NCI-H1092 (cell line): ENCODE measurements at regions not wholly inside any gene's neighbourhood (a gene's known extent, or its start where the extent isn't known, plus 50 kb on each side); places are given as distances from the start of the nearest gene placed in this dataset.

Experiments used
- DNase-seq: peaks from one replicate; lab custom pipeline; 2025; lab: John Stamatoyannopoulos, UW

DNA sequence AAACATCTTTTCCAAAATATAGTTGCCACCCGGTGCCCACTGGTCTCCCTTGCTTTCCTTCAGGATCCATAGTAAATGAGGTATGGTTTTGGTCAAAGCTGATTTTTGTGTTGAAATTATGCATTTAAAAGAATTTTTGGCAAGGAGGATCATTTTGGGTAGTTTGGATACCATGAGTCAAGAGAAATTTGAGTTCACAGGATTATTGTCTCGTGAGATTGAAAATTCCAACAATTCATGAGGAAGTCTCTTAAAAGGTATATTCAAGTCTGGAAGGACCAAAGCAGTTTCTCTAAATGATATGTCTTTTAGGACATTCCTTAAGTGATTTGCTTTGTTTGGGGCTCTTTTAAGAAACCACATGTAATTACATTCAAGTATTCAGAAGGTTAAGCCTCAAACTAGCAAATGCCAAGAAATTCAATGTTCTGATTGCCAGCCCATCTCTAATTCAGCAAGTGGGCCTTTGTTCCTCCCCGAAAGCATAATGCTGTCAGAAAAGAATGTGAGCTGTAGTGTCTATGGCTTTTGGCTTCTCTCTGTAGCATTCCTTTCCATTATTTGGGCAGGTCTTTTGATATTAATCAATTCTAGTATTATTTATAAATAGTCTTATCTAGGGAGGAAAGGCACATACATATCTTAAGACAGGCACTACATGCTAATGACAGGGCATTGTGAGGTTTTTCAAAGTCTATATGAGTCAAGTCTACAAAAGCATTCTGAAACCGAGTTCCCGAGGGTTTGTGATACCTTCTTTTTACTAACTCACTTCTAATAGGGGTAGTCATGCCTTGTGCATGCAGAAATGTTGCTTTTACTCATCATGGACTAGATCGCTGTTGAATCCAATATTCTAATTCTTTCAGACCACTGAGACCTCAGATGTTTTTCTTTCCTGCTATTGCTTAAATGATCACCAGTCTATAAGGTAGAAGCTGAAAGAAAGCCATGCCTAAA lies 453.9 kb downstream of the ENC1 start:
- DNase-seq: no peak

- no peak for DNase-seq
These were observed 454.9 kb downstream of the ENC1 start for GRCh38 chr5:74185599-74185998.

GRCh38 chr5:74184649-74185048 lies 455.9 kb downstream of the ENC1 start:
- no peak for DNase-seq

GRCh38 chr5:74183041-74183440 lies 457.5 kb downstream of the ENC1 start:
- DNase-seq: no peak

DNA sequence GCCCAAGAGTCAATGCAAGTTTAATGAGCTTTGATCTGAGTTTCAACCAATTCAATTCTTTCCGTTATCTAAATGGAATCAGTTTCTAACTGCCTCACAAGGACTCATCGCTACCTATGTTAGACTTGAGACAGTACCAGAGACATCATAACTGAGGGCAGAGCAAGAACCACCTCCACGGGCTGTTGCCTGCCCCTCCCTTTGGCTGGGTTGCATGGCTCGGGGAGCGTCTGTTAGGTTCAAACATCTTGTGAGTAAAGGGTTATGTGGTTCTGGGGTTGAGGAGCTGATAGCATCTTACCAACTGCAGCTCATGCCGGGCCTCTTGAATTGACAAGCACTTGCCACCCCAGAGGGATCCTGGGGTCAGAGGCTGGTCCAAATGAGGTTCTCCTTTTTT lies 457.9 kb downstream of the ENC1 start:
- no peak for DNase-seq

DNA sequence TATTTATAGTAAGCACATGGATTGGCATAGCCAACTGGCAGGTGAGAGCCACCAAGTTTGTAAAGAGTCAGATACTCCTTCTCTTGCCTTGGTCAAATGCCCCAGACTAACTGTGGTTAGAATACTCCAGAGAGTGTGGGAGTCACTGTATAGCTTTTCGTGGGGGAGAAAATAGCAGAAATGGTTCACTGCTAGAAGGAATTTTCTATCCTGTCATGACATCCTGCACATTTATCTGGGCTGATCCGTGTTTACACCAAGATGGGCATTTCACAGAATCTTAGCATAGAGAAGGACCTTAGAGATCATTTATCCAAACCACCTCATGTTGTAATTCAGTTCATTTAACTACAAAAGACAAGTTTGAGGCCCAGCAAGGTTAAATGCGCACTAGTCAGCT lies 460.8 kb downstream of the ENC1 start:
- DNase-seq: no peak

DNA sequence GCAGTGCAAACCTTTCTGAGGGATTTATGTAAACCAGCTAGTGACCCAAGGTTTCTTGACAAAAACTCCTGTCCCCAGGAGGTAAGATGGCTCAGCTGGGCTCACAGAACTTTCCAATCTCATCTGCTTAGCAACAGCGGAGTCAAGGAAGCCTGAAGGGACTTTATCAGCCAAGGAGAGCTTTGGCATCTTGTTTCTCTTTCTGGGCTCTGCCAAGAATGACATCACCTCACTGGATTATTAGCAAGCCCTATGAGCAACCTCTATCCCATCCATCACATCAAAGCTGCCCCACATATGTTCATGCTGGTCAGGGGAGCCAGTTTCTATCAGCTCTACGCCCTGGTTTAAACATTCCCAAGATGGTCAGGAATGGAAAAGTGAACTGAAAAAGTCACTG lies 461.3 kb downstream of the ENC1 start:
- DNase-seq: no peak

DNA sequence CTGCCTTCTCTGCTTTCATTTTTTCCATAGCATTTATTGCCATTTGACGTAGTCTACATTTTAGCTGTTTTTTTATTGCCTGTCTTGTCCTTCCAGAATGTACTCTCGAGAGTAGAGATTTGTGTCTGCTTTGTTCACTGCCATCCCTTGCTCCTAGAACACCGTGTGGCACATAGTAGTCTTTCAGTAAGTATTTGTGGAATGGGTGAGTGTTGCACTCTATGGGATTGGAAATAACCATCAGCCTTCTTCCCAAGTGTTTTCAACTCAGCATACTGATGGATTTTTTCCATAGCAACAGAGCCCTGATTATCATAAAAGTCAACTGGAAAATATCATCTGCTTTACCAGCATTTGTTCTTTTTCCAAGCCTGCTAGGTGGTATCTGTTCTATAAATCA lies 462.6 kb downstream of the ENC1 start:
- DNase-seq: no peak

DNA sequence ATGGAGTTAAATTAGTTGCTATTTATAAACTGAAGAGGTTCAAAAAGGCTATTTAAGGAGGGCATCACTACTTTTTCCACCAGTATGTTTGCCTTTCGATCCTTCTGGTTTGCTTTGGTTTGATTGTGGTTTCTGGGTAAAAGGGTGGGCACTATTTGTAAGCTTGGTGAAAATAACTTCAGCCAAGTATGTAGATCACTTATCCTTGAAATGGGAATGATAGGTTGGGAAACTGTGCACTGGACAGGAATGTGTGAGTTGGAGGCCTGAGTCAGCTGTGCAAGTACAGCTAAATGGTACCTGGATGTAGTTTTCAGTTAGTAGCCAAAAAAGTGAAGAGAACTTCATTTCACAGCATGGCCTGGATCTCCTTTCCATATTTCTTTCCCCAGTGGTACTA lies 466.2 kb downstream of the ENC1 start:
- no peak for DNase-seq

DNA sequence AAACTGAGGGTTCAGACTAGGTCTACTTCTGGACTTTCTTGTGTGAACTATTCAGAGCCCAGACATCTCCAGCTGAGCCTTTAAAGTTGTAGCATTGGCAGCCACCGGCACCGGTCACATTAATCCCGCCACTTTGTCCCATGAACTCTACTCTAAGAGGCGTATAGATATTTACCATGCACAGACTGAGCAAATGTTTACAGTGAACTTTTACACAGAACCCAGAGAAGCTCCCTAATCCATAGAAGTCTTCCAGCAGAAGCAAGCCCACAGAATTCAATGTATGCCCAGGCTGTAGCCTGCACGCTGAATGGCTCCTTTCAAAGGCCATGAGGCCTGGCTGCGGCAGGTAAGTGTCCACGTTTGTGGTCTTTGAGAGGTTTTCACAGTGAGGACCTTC lies 466.9 kb downstream of the ENC1 start:
- no peak for DNase-seq

GRCh38 chr5:74173241-74173640 lies 467.3 kb downstream of the ENC1 start:
- DNase-seq: no peak

DNA sequence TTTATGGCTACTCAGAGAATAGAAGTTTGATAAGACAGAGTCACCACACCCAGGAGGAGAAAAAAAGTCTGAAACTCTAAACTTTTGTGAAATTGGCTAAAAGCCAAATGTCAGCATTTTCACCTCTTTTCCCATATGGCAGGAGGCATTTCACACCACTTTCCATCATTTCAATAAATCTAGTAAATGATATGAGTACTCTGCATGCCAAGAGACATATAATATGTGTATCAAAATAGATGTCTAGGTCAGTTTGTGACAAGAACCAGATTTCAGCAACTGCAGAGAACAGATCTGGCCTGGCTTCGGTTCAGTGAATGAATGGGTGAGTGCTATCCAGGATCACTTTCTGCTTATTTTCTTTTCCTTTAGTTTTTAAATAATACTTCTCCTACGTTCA lies 470.8 kb downstream of the ENC1 start:
- DNase-seq: no peak

DNA sequence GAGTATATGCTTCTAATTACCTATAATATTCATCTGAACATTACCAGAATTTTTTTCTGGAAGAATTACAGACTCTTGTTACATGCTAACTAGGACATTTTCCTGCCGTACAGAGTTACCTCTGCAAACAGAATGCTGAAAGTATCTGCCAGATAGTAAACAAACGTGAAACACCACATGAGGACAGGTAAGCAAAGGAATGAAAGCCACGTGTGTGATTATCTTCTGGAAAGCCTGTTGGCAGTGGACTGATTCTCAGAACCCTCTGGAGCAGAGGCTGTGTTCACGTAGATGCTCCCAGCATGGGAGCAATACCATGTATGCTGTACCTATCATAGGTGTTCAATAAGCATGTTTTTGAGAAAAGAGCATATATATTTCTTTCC lies 472.6 kb downstream of the ENC1 start:
- DNase-seq: no peak

GRCh38 chr5:74167206-74167929 lies 473.2 kb downstream of the ENC1 start:
- DNase-seq: no peak

- DNase-seq: no peak
These were observed 474.5 kb downstream of the ENC1 start for GRCh38 chr5:74166064-74166463.

DNA sequence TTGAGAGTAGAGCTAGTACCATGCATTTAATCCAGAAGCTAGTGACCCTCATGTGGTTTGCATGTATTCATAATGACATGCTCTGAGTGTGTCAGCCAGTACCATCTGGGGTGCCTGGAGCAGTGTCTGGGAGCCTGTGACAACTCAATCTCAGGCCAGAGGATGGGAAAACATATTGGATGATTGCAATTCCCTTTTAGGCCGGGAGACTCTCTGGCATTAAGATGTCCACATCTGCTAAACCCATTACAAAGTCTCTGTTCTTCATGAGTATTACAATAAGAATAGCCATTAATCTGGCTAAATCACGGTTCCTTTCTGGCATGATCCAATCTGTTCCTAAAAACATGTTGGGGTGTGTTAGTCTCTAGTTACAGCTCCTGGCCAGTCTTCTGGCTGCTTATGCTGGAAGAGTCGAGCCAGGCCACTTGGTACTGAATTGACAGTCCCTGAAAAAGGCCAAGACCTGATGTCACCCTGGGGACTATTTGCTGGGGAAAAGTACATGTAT lies 475.7 kb downstream of the ENC1 start:
- DNase-seq: no peak

DNA sequence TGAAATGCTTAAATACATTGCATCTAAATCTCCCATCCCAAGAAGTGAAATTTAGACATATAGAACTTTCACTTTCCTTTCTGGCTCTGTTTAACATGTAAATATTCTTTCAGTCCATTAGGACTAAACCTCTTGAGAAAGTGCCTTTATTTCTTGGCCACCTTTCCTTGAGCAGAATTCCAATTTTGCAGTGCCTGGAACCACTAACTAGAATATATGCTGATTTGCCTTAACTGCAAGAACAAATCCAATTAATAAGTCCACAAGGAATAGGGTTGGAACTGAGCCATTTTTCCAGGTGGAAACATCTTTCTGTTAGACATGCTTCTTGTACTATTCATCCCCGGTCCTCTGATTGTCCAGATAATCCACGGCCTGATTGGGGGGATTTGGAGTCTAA lies 478.0 kb downstream of the ENC1 start:
- DNase-seq: no peak

DNA sequence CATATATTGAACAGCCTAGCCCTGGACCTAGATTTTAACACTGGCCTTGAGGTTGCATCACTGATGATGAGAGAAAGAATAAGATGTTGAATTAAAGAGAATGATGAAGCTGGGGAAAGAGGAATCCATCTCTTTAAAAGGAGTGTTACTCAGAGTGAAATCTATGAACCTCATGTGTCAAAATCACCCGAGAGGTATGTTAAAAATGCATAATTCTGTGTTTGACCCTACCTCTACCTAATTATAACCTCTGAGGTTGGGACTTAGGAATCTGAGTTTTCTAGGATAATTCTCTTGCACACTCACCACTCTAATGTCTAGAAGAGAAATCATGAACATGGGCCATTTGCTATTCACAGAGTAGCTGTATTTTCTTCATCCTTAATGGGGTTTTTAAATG lies 479.4 kb downstream of the ENC1 start:
- DNase-seq: no peak

GRCh38 chr5:74156728-74157383 lies 483.7 kb downstream of the ENC1 start:
- DNase-seq: no peak

GRCh38 chr5:74155501-74155900 lies 485.0 kb downstream of the ENC1 start:
- no peak for DNase-seq

DNA sequence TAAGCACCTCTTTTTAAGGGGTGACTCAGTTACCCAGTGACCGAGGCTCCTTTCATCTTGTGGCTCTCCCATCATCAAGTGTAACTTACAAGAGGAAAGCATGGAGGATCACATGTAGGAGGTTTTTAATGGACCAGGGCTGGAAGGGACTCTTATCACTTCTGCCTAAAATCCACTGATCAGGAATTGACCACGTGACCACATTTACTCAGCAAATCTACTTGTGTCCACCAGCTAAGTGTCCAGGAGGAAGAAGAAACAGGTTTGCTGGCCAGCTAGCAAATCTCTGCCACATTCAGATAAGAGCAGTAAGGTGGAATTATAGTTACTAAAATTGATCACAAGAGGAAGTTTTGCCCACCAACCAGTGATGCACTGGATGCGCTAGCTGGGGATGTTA lies 486.0 kb downstream of the ENC1 start:
- no peak for DNase-seq

DNA sequence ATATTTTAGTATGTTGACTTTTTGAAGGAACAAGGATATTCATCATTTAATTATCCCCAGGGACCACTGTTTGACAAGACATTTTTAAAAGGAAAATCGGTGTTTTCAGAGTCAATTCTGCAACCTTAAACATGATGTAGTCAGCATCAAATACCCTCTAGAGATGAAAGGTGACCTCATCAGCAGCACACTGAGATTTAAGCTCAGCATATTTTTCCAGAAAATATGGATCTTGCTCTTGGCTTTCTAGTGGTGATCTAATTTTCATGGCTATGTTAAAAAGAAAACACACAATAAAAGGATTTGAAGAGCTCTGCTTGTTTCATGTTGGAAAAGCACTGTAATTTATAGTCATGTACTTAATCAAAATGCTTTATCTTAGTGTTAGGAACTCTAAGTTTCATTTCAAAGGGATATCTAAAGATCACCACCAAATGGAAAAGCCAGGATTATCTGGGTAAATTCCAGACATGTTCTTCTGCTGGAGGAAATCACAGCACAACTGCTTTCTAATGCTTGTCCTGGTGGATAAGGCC lies 487.2 kb downstream of the ENC1 start:
- DNase-seq: no peak
